ENCODE measurements at regions not wholly inside any gene's neighbourhood (a gene's known extent, or its start where the extent isn't known, plus 50 kb on each side); places are given as distances from the start of the nearest gene placed in this dataset.

DNA sequence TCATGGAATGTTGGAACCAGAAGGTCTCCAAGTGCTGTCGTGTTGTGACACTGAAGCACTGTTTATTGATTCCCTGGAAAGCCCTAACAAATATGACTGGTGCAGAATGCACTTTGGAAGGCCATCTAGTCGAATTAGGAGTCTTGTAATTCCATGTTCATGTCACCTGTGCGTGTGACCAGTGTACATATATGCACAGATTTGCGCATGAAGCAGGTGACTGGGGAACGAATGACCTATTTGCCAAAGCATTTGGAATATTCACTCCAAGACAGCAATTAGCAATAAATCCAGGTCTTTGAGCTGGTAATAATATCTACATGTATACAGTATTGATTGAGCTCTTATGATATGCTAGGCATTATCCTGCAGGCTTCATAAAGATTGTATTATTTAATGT lies 177.5 kb upstream of the PFN2 start:
- H2BK15ac ChIP-seq (ENCODE audit: low read depth, low read length) = peak overlapping the region; percentile 77; the same call in 2 of the 3 replicates
- H2BK20ac ChIP-seq (ENCODE audit: low read depth, low read length) = peak overlapping the region; percentile 91
- H4K91ac ChIP-seq (ENCODE audit: insufficient read depth, low read depth, low read length) = peak overlapping the region; percentile 82
- H3K14ac ChIP-seq (replicated peaks; ENCODE audit: low read depth, low read length) = peak overlapping the region; percentile 83
- CTCF ChIA-PET = interaction anchor here (0.9 to 1.3 kb wide), 2 partner anchors 33 to 167 kb away, joined by 4 to 7 read pairs; no protein-coding TSS in a partner anchor
- H3K27me3 ChIP-seq (ENCODE audit: control insufficient read depth, insufficient read depth, low read length) = no peaks in the 10 kb centered on the region
- no peaks in the 10 kb centered on the region for H3K36me3 ChIP-seq (ENCODE audit: control insufficient read depth, insufficient read depth, low read length)
- peak overlapping the region; percentile 19; the same call in 1 of the 2 replicates for H3K9ac ChIP-seq (ENCODE audit: low read depth, low read length)
- H4K5ac ChIP-seq (ENCODE audit: low read depth, low read length) = peak overlapping the region; percentile 40
- H3K79me1 ChIP-seq (ENCODE audit: low read depth in 1 of 2, low read length in 2 of 2) = no peaks in the 10 kb centered on the region; a peak in 1 of 4 replicates
- WGBS, 2 experiments (ENCODE audit: extremely low coverage in 2 of 2, insufficient read length in 1 of 2) = 80% methylated on average over 3 of the region's 5 CpGs; no CpG with 5 or more reads in 1 of the 2 experiments
- ATAC-seq (ENCODE audit: low read depth) (no peak), DNase-seq (no peak)
- no peak overlapping the region for H3K4me3 ChIP-seq (ENCODE audit: insufficient read depth, low read depth, low read length)
- H3K4ac ChIP-seq (ENCODE audit: low read depth, low read length) = peak overlapping the region; percentile 84
- peak overlapping the region; percentile 97 for H2BK120ac ChIP-seq (ENCODE audit: low read depth, low read length)
- H3K4me2 ChIP-seq (ENCODE audit: low read depth, low read length) = peak overlapping the region; percentile 72
- TF ChIP-seq BHLHE40 (IDR thresholded peaks at IDR 0.05; ENCODE audit: low read depth, low read length) (no peak), CHD1 (IDR thresholded peaks at IDR 0.05; ENCODE audit: low read depth, low read length) (no peak), MAFK (IDR thresholded peaks at IDR 0.05; ENCODE audit: low read depth, low read length) (no peak), FOS (IDR thresholded peaks at IDR 0.05; ENCODE audit: low read depth, low read length) (no peak)
- POLR2A ChIA-PET (ENCODE audit: unreplicated experiment) = interaction anchor here (0.7 kb wide), 1 partner anchor 179 kb away, joined by 3 read pairs; no protein-coding TSS in a partner anchor
- peak overlapping the region; percentile 90 for H2AFZ ChIP-seq (replicated peaks; ENCODE audit: low read length, poor library complexity)
- H3K23ac ChIP-seq (ENCODE audit: low read depth, low read length) = peak overlapping the region; percentile 93; the same call in 1 of the 2 replicates
- H3K18ac ChIP-seq (ENCODE audit: low read depth, low read length) = peak overlapping the region; percentile 73
- peak overlapping the region; percentile 93 for H2AK5ac ChIP-seq (ENCODE audit: low read depth, low read length)
- H2BK5ac ChIP-seq (ENCODE audit: low read depth, low read length, poor library complexity, severe bottlenecking) = peak overlapping the region; percentile 79
- in situ Hi-C loops (cut with MboI; ENCODE audit: low sequenced_read_pairs) (no loop called here), intact Hi-C loops (cut with micrococcal nuclease) (no loop called here), dilution Hi-C loops (cut with HindIII; ENCODE audit: low sequenced_read_pairs, unreplicated experiment) (no loop called here)
- peaks cover 16% of the 10 kb centered on the region for H3K4me1 ChIP-seq (ENCODE audit: control insufficient read depth, insufficient read depth, low read length)
- no peak overlapping the region for H2AK9ac ChIP-seq (replicated peaks; ENCODE audit: low read depth, low read length, poor library complexity)
- H4K8ac ChIP-seq (ENCODE audit: low read depth in 2 of 2, low read length in 2 of 2) = peak overlapping the region; percentile 14 to 92
- no peaks in the 10 kb centered on the region; the same call in 1 of the 2 replicates for H4K20me1 ChIP-seq (ENCODE audit: insufficient read depth, low read length)
- peak overlapping the region; percentile 78 for H3K56ac ChIP-seq (ENCODE audit: extremely low read depth, insufficient read depth, low read length)
- peak overlapping the region; percentile 84 for H3K27ac ChIP-seq (ENCODE audit: insufficient read depth, low read length)
- no TSS peak for BruUV-seq (replicated peaks)
- H3K9me3 ChIP-seq (ENCODE audit: control insufficient read depth, insufficient read depth, low read length) = no peaks in the 10 kb centered on the region
- H3K9me1 ChIP-seq (ENCODE audit: insufficient read depth, low read length) = peaks cover 15% of the 10 kb centered on the region

All from IMR-90 (cell line).